Liver (tissue), 8 donors: ENCODE measurements at regions not wholly inside any gene's neighbourhood (a gene's known extent, or its start where the extent isn't known, plus 50 kb on each side); places are given as distances from the start of the nearest gene placed in this dataset.

Experiments
- DNase-seq: peaks from one replicate; pipeline ENCODE4 v3.0.0-alpha.2; 2017; ENCODE audit warnings: low spot score
- H3K27ac ChIP-seq, 2 donors: one replicate each; pipeline ENCODE4 v1.7.0; 2013; ENCODE audit warnings: inconsistent platforms in 2 of 2, low read length in 2 of 2, control low read depth in 1 of 2, low read depth in 1 of 2, mild to moderate bottlenecking in 1 of 2
- H3K27me3 ChIP-seq, 4 donors: one replicate each; pipeline versions ENCODE4 v1.6.1 to v1.7.0; 2013; ENCODE audit warnings: low read length in 3 of 4, inconsistent platforms in 1 of 4, mild to moderate bottlenecking in 1 of 4, moderate library complexity in 1 of 4; ENCODE audit not compliant: control insufficient read depth in 4 of 4, insufficient read depth in 4 of 4
- H3K36me3 ChIP-seq, 4 donors: one replicate each; pipeline versions ENCODE4 v1.6.1 to v1.7.0; 2013; ENCODE audit warnings: low read length in 3 of 4, mild to moderate bottlenecking in 3 of 4, low read depth in 1 of 4, moderate library complexity in 1 of 4; ENCODE audit not compliant: control insufficient read depth in 4 of 4, insufficient read depth in 3 of 4
- H3K4me1 ChIP-seq, 4 donors: one replicate each; pipeline versions ENCODE4 v1.6.1 to v1.7.0; 2013; ENCODE audit warnings: low read length in 3 of 4, mild to moderate bottlenecking in 3 of 4, moderate library complexity in 1 of 4; ENCODE audit not compliant: control insufficient read depth in 4 of 4, insufficient read depth in 4 of 4
- H3K4me3 ChIP-seq, 3 donors: one replicate each; pipeline versions ENCODE4 v1.6.1 to v1.7.0; 2013; ENCODE audit warnings: low read length in 3 of 3, control low read depth in 1 of 3, low read depth in 1 of 3, mild to moderate bottlenecking in 1 of 3
- H3K9ac ChIP-seq, 2 donors: one replicate each; pipeline ENCODE4 v1.7.0; 2013; ENCODE audit warnings: low read length in 2 of 2, mild to moderate bottlenecking in 2 of 2, moderate library complexity in 2 of 2, control low read depth in 1 of 2, low read depth in 1 of 2
- H3K9me3 ChIP-seq, 4 donors: one replicate each; pipeline versions ENCODE4 v1.6.1 to v1.7.0; 2013; ENCODE audit warnings: low read length in 3 of 4; ENCODE audit not compliant: control insufficient read depth in 4 of 4
- ATF3 ChIP-seq: IDR thresholded peaks from 2 replicates; pipeline ENCODE4 v1.6.1; 2016; ENCODE audit warnings: antibody characterized with exemption
- CTCF ChIP-seq: fragments of 150-350 bp; IDR thresholded peaks from 2 replicates; pipeline ENCODE4 v1.5.1; 2017; ENCODE audit warnings: improper control_type of control experiment, low read depth, low read length; ENCODE audit not compliant: missing input control
- EGR1 ChIP-seq, 2 donors: IDR thresholded peaks; 2 replicates each; pipeline ENCODE4 v1.6.1; 2016 to 2018; ENCODE audit warnings: antibody characterized with exemption in 2 of 2, low read depth in 2 of 2
- FOXA1 ChIP-seq: IDR thresholded peaks from 2 replicates; pipeline ENCODE4 v1.6.1; 2016; ENCODE audit warnings: antibody characterized with exemption
- FOXA2 ChIP-seq: IDR thresholded peaks from 2 replicates; pipeline ENCODE4 v1.6.1; 2016; ENCODE audit warnings: antibody characterized with exemption
- GABPA ChIP-seq, 2 donors: IDR thresholded peaks in 1 of 2; conservative IDR thresholded peaks in 1 of 2; 2 replicates each; pipeline ENCODE4 v1.6.1; 2016; ENCODE audit warnings: antibody characterized with exemption in 2 of 2, mild to moderate bottlenecking in 1 of 2, moderate library complexity in 1 of 2
- HNF4A ChIP-seq, 2 donors: conservative IDR thresholded peaks; 2 replicates each; pipeline ENCODE4 v1.6.1; 2016; ENCODE audit warnings: antibody characterized with exemption in 2 of 2, mild to moderate bottlenecking in 2 of 2
- HNF4G ChIP-seq: IDR thresholded peaks from 2 replicates; pipeline ENCODE4 v1.6.1; 2016; ENCODE audit warnings: antibody characterized with exemption
- JUND ChIP-seq, 2 donors: IDR thresholded peaks; 2 replicates each; pipeline ENCODE4 v1.6.1; 2016; ENCODE audit warnings: antibody characterized with exemption in 2 of 2
- MAX ChIP-seq: IDR thresholded peaks from 2 replicates; pipeline ENCODE4 v1.6.1; 2016; ENCODE audit warnings: antibody characterized with exemption
- NR2F2 ChIP-seq: IDR thresholded peaks from 2 replicates; pipeline ENCODE4 v1.6.1; 2016; ENCODE audit warnings: antibody characterized with exemption
- RAD21 ChIP-seq, 2 donors: IDR thresholded peaks; 2 replicates each; pipeline ENCODE4 v1.6.1; 2016; ENCODE audit warnings: antibody characterized with exemption in 2 of 2, mild to moderate bottlenecking in 2 of 2
- REST ChIP-seq: IDR thresholded peaks from 2 replicates; pipeline ENCODE4 v1.6.1; 2016; ENCODE audit warnings: antibody characterized with exemption, mild to moderate bottlenecking
- RXRA ChIP-seq, 2 donors: IDR thresholded peaks; 2 replicates each; pipeline ENCODE4 v1.6.1; 2017 to 2018; ENCODE audit warnings: antibody characterized with exemption in 2 of 2, mild to moderate bottlenecking in 1 of 2
- SP1 ChIP-seq: IDR thresholded peaks from 2 replicates; pipeline ENCODE4 v1.6.1; 2018; ENCODE audit warnings: antibody characterized with exemption, mild to moderate bottlenecking
- TAF1 ChIP-seq: conservative IDR thresholded peaks from 2 replicates; pipeline ENCODE4 v1.6.1; 2016; ENCODE audit warnings: antibody characterized with exemption, mild to moderate bottlenecking
- YY1 ChIP-seq: IDR thresholded peaks from 2 replicates; pipeline ENCODE4 v1.6.1; 2016; ENCODE audit warnings: antibody characterized with exemption, mild to moderate bottlenecking
- ZBTB33 ChIP-seq: IDR thresholded peaks from 2 replicates; pipeline ENCODE4 v1.6.1; 2016; ENCODE audit warnings: antibody characterized with exemption
- WGBS: extraction: QIAGEN DNeasy Blood & Tissue Kit; methylation state at CpG from one replicate; pipeline ENCODE4 v1.1.7; 2013; 5-methylcytosine and 5-hydroxymethylcytosine counted together
- donor health status: healthy.
- donor health status: healthy.
- donor health status: healthy.
- donor health status: healthy.
- donor health status: healthy.

- WGBS, result 75% methylated on average over 1 of the region's 1 CpG
- no peaks in the 10 kb centered on the region for H3K9me3 ChIP-seq
- DNase-seq, result no peak
- no peak overlapping the region for H3K4me3 ChIP-seq
- no peaks in the 10 kb centered on the region for H3K36me3 ChIP-seq
- H3K4me1 ChIP-seq, result no peaks in the 10 kb centered on the region
- no peak for TF ChIP-seq CTCF
- no peak for TF ChIP-seq MAX
- no peak for TF ChIP-seq RXRA (IDR thresholded peaks at IDR 0.05)
- no peak for TF ChIP-seq GABPA (IDR thresholded peaks at IDR 0.05 in 1 of 2, conservative IDR thresholded peaks at IDR 0.05 in 1 of 2)
- no peak overlapping the region for H3K27ac ChIP-seq
- no peak overlapping the region for H3K9ac ChIP-seq
- H3K27me3 ChIP-seq, result no peaks in the 10 kb centered on the region
Observed at GRCh38 chr11:23778971-23779370, 717.9 kb upstream of the LUZP2 start.

- TF ChIP-seq NR2F2, result no peak
- no peak for TF ChIP-seq FOXA2
- no peak for TF ChIP-seq HNF4A (conservative IDR thresholded peaks at IDR 0.05)
- no peak for TF ChIP-seq YY1
- no peak for TF ChIP-seq ZBTB33
- TF ChIP-seq ATF3, result no peak
- no peak for TF ChIP-seq RXRA (IDR thresholded peaks at IDR 0.05)
- TF ChIP-seq FOXA1, result no peak
- no peak for TF ChIP-seq JUND (IDR thresholded peaks at IDR 0.05)
- no peak for TF ChIP-seq RAD21 (IDR thresholded peaks at IDR 0.05)
- no peak for TF ChIP-seq TAF1
- TF ChIP-seq SP1, result no peak
- no peak for TF ChIP-seq CTCF
- TF ChIP-seq EGR1 (IDR thresholded peaks at IDR 0.05; ENCODE audit: low read depth in 2 of 2), result no peak
- TF ChIP-seq HNF4G, result no peak
- TF ChIP-seq REST, result no peak
- TF ChIP-seq MAX, result no peak
- no peak for TF ChIP-seq GABPA (IDR thresholded peaks at IDR 0.05 in 1 of 2, conservative IDR thresholded peaks at IDR 0.05 in 1 of 2)
- Histone ChIP-seq H3K4me1 (no peaks in the 10 kb centered on the region), H3K36me3 (no peaks in the 10 kb centered on the region), H3K9me3 (no peaks in the 10 kb centered on the region), H3K9ac (no peak overlapping the region), H3K4me3 (no peak overlapping the region), H3K27ac (no peak overlapping the region), H3K27me3 (no peaks in the 10 kb centered on the region)
- no peak for DNase-seq
Observed at GRCh38 chr11:23780231-23780630, 716.6 kb upstream of the LUZP2 start.
